Gastrocnemius medialis (tissue), 4 donors: ENCODE measurements at regions not wholly inside any gene's neighbourhood (a gene's known extent, or its start where the extent isn't known, plus 50 kb on each side); places are given as distances from the start of the nearest gene placed in this dataset.

Experiments used
- CTCF ChIP-seq, 5 experiments: fragments of 450-650 bp in 3 of 5; fragments of 200-600 bp in 2 of 5; sonication (generic) in 2 of 5; IDR thresholded peaks in 4 of 5; conservative IDR thresholded peaks in 1 of 5; 1 replicate in 4 of 5; 2 replicates in 1 of 5; pipeline ENCODE4 v1.5.1; 2016 to 2019; ENCODE audit warnings: antibody characterized with exemption in 5 of 5, mild to moderate bottlenecking in 3 of 5, moderate library complexity in 3 of 5
- POLR2A ChIP-seq, 2 donors: fragments of 450-650 bp; IDR thresholded peaks; one replicate each; pipeline ENCODE4 v1.6.1; 2017; ENCODE audit warnings: antibody characterized with exemption in 2 of 2, mild to moderate bottlenecking in 2 of 2, moderate library complexity in 2 of 2

- TF ChIP-seq POLR2A (IDR thresholded peaks at IDR 0.05) (no peak), CTCF (IDR thresholded peaks at IDR 0.05 in 4 of 5, conservative IDR thresholded peaks at IDR 0.05 in 1 of 5) (no peak)
Observed at GRCh38 chr2:145190031-145190703, 670.2 kb upstream of the ZEB2 start.
